Mesothelial cell of epicardium (in vitro differentiated cells): ENCODE measurements at regions not wholly inside any gene's neighbourhood (a gene's known extent, or its start where the extent isn't known, plus 50 kb on each side); places are given as distances from the start of the nearest gene placed in this dataset.

Experiments
- DNase-seq, 2 experiments: peaks; one replicate each; pipeline ENCODE4 v3.0.0; 2021; ENCODE audit warnings: low spot score in 2 of 2; ENCODE audit not compliant: unreplicated experiment in 2 of 2
- H3K27ac Mint-ChIP-seq: 2 replicates; pipeline ENCODE4 v1.8.0; 2021; ENCODE audit warnings: mixed read lengths
- H3K27me3 Mint-ChIP-seq: 2 replicates; pipeline ENCODE4 v1.8.0; 2021; ENCODE audit warnings: low read depth, mixed read lengths
- H3K36me3 Mint-ChIP-seq: 2 replicates; pipeline ENCODE4 v1.8.0; 2021; ENCODE audit warnings: mixed read lengths
- H3K4me1 Mint-ChIP-seq: 2 replicates; pipeline ENCODE4 v1.8.0; 2021; ENCODE audit warnings: mixed read lengths
- H3K4me3 Mint-ChIP-seq: 2 replicates; pipeline ENCODE4 v1.8.0; 2021; ENCODE audit warnings: mild to moderate bottlenecking, moderate library complexity, mixed read lengths
- H3K9me3 Mint-ChIP-seq: 2 replicates; pipeline ENCODE4 v1.8.0; 2021; ENCODE audit warnings: mixed read lengths
- TF ChIP-seq, protein P1 (sequence below): fragments of 200-600 bp; sonication (generic); IDR thresholded peaks from one replicate; pipeline ENCODE4 v1.5.0; 2021; ENCODE audit warnings: antibody characterized with exemption; ENCODE audit not compliant: unreplicated experiment

DNA sequence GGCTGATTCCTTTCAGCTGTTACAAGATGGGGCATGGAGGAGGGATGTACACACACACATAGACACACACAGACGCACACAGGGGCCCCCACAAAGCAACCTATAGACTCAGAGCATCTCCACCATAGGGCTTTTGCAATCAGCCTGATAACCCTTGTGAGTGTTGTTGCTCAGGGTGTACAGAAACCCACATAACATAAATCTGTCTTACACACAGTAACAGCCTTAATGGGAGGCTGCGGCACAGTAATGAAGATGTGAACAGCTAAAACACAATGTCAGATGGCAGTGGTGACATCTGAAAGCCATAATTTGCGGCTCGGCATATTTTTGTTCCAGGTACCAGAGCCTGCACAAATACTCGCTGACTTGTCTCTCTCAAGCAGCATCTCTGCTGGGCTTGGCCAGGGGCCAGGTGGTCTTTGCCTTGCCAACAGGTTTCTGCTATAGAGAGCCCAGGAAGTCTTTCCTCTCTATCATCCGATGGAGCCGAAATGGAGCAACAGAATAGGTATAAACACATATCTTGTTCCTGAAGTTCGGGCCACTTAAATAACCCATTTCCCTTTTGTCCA, 357.2 kb upstream of the GATB start:
- Mint-ChIP-seq H3K4me3 (no peak overlapping the region), H3K27me3 (no peaks in the 10 kb centered on the region), H3K36me3 (no peaks in the 10 kb centered on the region), H3K27ac (no peak overlapping the region), H3K4me1 (peaks cover 6% of the 10 kb centered on the region), H3K9me3 (peaks cover 7% of the 10 kb centered on the region)
- TF ChIP-seq, protein P1, sequence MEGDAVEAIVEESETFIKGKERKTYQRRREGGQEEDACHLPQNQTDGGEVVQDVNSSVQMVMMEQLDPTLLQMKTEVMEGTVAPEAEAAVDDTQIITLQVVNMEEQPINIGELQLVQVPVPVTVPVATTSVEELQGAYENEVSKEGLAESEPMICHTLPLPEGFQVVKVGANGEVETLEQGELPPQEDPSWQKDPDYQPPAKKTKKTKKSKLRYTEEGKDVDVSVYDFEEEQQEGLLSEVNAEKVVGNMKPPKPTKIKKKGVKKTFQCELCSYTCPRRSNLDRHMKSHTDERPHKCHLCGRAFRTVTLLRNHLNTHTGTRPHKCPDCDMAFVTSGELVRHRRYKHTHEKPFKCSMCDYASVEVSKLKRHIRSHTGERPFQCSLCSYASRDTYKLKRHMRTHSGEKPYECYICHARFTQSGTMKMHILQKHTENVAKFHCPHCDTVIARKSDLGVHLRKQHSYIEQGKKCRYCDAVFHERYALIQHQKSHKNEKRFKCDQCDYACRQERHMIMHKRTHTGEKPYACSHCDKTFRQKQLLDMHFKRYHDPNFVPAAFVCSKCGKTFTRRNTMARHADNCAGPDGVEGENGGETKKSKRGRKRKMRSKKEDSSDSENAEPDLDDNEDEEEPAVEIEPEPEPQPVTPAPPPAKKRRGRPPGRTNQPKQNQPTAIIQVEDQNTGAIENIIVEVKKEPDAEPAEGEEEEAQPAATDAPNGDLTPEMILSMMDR: no peak
- DNase-seq: no peak

DNA sequence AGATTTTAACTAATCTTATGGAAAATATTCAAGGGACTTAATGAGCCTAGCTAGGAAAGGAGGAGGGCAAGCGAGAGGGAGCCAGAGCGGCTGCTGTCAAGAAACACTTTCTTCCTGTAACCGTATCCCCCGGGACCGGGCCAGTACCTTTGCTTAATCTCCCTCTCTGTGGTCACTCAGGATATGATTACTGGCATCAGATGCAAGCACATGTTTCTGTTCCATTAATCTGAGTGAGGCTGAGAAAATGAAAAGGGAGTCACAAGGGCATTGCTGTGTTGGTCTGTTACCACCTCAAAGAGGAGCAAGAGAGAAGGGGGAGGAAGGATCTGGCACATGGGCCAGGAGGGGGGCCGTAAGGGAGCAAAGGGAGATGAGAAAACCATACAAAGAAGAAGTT, 356.7 kb upstream of the GATB start:
- H3K4me1 Mint-ChIP-seq: peaks cover 6% of the 10 kb centered on the region
- DNase-seq: no peak
- no peak overlapping the region for H3K27ac Mint-ChIP-seq
- peaks cover 4% of the 10 kb centered on the region for H3K9me3 Mint-ChIP-seq
- TF ChIP-seq, protein P1: no peak
- H3K36me3 Mint-ChIP-seq: no peaks in the 10 kb centered on the region
- H3K4me3 Mint-ChIP-seq: no peak overlapping the region
- no peaks in the 10 kb centered on the region for H3K27me3 Mint-ChIP-seq

DNA sequence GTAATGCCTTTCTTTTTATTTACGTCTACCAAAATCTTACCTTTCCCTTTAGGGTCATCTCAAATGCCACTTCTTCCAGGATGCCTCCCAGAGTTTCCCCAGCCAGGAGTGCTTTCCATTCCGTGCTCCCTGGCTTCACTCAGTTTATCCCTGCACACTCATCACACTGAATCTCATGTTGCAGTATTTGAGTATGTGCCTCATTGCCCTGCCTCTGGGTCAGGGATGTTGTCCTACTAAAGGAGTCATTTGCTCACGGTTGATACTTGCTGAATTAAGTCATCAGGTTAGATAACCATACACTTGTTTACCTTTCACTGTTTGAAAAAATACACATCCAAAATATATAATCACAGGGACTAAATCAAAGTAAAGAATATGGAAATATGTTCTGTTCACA, 356.2 kb upstream of the GATB start:
- Mint-ChIP-seq H3K4me3 (no peak overlapping the region), H3K9me3 (no peaks in the 10 kb centered on the region), H3K36me3 (no peaks in the 10 kb centered on the region), H3K27ac (no peak overlapping the region), H3K4me1 (peaks cover 6% of the 10 kb centered on the region), H3K27me3 (no peaks in the 10 kb centered on the region)
- no peak for DNase-seq
- TF ChIP-seq, protein P1: no peak

DNA sequence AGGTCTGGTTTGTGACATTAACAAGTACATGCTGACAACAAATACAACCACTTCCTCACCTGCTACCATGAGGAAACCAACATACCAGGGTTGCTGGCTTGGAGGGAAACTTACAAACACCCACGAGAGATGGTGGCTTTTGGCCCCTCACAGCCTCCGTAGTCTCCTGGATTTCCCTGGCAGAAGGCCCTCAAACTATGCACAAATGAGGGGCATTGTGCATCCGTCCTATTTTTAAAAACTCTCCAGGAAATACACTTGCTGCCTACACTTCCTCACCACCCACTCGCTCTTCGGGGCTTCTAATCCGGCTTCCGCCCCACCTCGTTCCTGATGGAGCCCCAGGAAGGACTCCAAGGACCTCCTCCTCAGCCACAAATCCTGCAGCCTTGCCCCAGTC, 355.0 kb upstream of the GATB start:
- DNase-seq: no peak
- H3K4me1 Mint-ChIP-seq: peaks cover 6% of the 10 kb centered on the region
- no peak overlapping the region for H3K27ac Mint-ChIP-seq

DNA sequence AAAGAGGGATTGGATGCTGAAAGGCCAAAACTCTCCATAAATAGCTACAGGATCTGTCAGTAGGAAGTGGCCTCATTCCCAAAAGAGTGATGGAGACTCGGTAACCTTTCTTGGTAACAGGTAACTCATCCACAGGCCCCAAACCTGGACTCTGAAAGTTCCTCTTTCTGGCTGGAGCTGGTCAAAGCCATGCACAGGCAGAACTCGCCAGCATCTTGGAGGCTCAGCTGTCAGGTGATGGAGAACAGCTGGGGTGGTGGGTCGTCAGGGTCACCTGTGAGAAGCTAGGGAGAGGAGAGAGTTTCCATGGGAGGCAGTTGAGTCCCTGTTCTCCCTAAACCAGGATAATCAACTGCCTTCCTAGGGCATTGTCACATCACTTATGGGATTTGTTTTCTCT, 354.3 kb upstream of the GATB start:
- Mint-ChIP-seq H3K27ac (no peak overlapping the region), H3K27me3 (no peaks in the 10 kb centered on the region), H3K4me1 (peaks cover 6% of the 10 kb centered on the region), H3K9me3 (no peaks in the 10 kb centered on the region), H3K4me3 (no peak overlapping the region), H3K36me3 (no peaks in the 10 kb centered on the region)
- DNase-seq: no peak
- TF ChIP-seq, protein P1: no peak

More for the DNA sequence above, 355.0 kb upstream of the GATB start:
- Mint-ChIP-seq H3K36me3 (no peaks in the 10 kb centered on the region), H3K27me3 (no peaks in the 10 kb centered on the region), H3K9me3 (no peaks in the 10 kb centered on the region), H3K4me3 (no peak overlapping the region)
- TF ChIP-seq, protein P1: no peak

DNA sequence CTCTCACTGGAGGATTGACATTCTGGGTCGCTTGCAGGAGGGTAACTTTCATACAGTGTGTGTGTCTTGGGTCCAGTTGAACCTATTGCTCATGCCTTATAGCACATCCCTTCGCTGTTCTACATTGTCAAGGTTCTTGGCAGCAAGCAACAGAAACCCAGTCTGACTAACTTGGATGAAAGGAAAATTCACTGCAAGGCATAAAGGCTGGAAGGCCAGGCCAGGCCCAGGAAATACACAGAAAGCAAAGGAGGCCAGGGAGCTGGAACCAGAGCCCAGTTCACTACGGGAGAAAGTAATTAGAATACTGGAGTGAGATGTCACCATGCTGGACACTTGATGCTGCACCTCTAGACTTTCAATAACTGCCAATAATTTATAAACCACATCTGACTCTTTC, 353.8 kb upstream of the GATB start:
- no peak for DNase-seq
- Mint-ChIP-seq H3K27me3 (no peaks in the 10 kb centered on the region), H3K4me3 (no peak overlapping the region), H3K9me3 (no peaks in the 10 kb centered on the region), H3K4me1 (peaks cover 8% of the 10 kb centered on the region), H3K27ac (no peak overlapping the region), H3K36me3 (no peaks in the 10 kb centered on the region)
- TF ChIP-seq, protein P1: no peak
